ENCODE measurements at regions not wholly inside any gene's neighbourhood (a gene's known extent, or its start where the extent isn't known, plus 50 kb on each side); places are given as distances from the start of the nearest gene placed in this dataset.
"Not testable (repeated sequence)": the region's sequence is repeated elsewhere in the genome, so short reads cannot be mapped to it uniquely, and the experiment has no call there.

DNA sequence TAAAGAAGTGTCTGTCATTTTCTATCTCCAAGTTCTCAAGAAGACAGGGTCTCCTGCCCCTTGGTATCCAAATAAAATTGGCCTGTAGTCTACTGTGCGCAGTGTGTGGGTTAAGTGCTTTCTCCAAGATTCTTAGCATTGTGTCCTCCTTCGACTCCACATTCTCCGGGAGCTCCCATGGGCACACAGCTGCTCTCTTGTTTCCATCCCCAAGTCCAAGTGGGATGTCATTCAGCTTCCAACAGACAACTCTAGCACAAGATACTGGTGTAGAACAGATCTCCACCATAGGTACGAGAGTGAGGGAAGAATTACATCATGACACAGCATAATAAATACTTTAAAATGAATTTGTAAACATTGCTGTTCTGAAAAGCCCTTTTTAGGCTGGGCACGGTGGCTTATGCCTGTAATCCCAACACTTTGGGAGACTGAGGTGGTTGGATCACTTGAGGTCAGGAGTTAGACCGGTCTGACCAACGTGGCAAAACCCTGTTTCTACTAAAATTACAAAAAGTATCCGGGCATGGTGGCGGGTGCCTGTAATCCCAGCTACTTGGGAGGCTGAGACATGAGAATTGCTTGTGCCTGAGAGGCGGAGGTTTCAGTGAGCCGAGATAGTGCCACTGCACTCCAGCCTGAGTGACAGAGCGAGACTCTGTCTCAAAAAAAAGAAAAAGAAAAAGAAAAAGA is 196.2 kb downstream of the C9orf152 start:
- no peaks in the 10 kb centered on the region for H3K36me3 Mint-ChIP-seq (ENCODE audit: insufficient read depth, unreplicated experiment)
- no peak overlapping the region for H3K27ac Mint-ChIP-seq (ENCODE audit: unreplicated experiment)
- H3K27me3 Mint-ChIP-seq (ENCODE audit: unreplicated experiment): no peaks in the 10 kb centered on the region
- H3K4me3 Mint-ChIP-seq (ENCODE audit: low read depth, unreplicated experiment): no peak overlapping the region
- CTCF ChIA-PET: no interaction called here
- intact Hi-C loops (cut with micrococcal nuclease; ENCODE audit: unreplicated experiment): no loop called here
- no TSS peak for BruUV-seq (replicated peaks)
- no peak for DNase-seq
- TF ChIP-seq, protein P1, sequence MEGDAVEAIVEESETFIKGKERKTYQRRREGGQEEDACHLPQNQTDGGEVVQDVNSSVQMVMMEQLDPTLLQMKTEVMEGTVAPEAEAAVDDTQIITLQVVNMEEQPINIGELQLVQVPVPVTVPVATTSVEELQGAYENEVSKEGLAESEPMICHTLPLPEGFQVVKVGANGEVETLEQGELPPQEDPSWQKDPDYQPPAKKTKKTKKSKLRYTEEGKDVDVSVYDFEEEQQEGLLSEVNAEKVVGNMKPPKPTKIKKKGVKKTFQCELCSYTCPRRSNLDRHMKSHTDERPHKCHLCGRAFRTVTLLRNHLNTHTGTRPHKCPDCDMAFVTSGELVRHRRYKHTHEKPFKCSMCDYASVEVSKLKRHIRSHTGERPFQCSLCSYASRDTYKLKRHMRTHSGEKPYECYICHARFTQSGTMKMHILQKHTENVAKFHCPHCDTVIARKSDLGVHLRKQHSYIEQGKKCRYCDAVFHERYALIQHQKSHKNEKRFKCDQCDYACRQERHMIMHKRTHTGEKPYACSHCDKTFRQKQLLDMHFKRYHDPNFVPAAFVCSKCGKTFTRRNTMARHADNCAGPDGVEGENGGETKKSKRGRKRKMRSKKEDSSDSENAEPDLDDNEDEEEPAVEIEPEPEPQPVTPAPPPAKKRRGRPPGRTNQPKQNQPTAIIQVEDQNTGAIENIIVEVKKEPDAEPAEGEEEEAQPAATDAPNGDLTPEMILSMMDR (IDR thresholded peaks at IDR 0.05; ENCODE audit: unreplicated experiment): no peak
- no peaks in the 10 kb centered on the region for H3K9me3 Mint-ChIP-seq (ENCODE audit: low read depth, unreplicated experiment)
- no peaks in the 10 kb centered on the region for H3K4me1 Mint-ChIP-seq (ENCODE audit: low read depth, unreplicated experiment)

DNA sequence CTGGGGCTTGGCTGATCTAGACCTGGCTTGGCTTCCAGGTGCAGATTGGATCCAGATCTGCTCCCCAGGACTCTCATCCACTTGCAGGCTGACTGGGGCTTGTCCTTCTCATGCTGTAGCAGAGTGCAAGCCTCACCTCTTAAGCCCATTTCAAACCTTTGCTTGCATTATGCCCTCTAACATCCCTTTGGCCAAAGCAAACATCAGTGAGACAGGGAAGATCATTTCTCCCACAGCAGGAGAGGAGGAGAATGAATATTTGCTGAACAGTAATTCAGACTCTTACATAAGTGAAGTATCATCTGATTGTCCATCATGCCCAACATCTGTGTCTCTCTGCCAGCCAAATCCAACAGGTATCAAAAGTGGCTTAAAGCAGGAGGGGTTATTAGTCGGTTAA is 194.9 kb downstream of the C9orf152 start:
- TF ChIP-seq, protein P1 (IDR thresholded peaks at IDR 0.05; ENCODE audit: unreplicated experiment): no peak
- CTCF ChIA-PET: no interaction called here
- DNase-seq: no peak
- intact Hi-C loops (cut with micrococcal nuclease; ENCODE audit: unreplicated experiment): no loop called here
- Mint-ChIP-seq H3K27ac (ENCODE audit: unreplicated experiment) (no peak overlapping the region), H3K27me3 (ENCODE audit: unreplicated experiment) (no peaks in the 10 kb centered on the region), H3K4me1 (ENCODE audit: low read depth, unreplicated experiment) (no peaks in the 10 kb centered on the region), H3K36me3 (ENCODE audit: insufficient read depth, unreplicated experiment) (no peaks in the 10 kb centered on the region), H3K9me3 (ENCODE audit: low read depth, unreplicated experiment) (no peaks in the 10 kb centered on the region), H3K4me3 (ENCODE audit: low read depth, unreplicated experiment) (no peak overlapping the region)
- BruUV-seq (replicated peaks): no TSS peak

DNA sequence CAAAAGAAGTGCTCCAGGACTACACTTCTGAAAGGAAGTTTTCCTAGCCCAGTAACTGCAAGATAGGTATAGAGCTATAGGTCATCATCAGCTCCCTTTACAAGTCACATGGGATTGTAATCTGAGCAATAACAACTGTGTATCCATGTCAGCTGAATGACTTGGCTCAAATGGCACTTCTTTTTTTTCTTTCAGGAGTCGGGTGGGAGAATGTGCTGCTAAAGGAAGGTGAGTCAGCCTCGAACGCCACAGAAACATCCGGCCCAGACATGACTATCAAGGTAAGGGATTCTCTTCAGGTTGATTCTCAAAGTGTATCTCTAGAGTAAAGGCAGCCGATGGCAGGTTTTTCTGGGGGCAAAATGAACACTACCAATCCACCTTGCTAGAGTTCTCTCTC is 192.2 kb downstream of the C9orf152 start:
- BruUV-seq (replicated peaks): no TSS peak
- Mint-ChIP-seq H3K4me3 (ENCODE audit: low read depth, unreplicated experiment) (no peak overlapping the region), H3K36me3 (ENCODE audit: insufficient read depth, unreplicated experiment) (no peaks in the 10 kb centered on the region), H3K27me3 (ENCODE audit: unreplicated experiment) (no peaks in the 10 kb centered on the region), H3K4me1 (ENCODE audit: low read depth, unreplicated experiment) (no peaks in the 10 kb centered on the region), H3K9me3 (ENCODE audit: low read depth, unreplicated experiment) (no peaks in the 10 kb centered on the region), H3K27ac (ENCODE audit: unreplicated experiment) (no peak overlapping the region)
- CTCF ChIA-PET: interaction anchor here (0.6 to 0.9 kb wide), 2 partner anchors 10 to 1484 kb away, joined by 5 to 6 read pairs; no protein-coding TSS in a partner anchor
- TF ChIP-seq, protein P1 (IDR thresholded peaks at IDR 0.05; ENCODE audit: unreplicated experiment): no peak
- DNase-seq: no peak
- intact Hi-C loops (cut with micrococcal nuclease; ENCODE audit: unreplicated experiment): no loop called here

DNA sequence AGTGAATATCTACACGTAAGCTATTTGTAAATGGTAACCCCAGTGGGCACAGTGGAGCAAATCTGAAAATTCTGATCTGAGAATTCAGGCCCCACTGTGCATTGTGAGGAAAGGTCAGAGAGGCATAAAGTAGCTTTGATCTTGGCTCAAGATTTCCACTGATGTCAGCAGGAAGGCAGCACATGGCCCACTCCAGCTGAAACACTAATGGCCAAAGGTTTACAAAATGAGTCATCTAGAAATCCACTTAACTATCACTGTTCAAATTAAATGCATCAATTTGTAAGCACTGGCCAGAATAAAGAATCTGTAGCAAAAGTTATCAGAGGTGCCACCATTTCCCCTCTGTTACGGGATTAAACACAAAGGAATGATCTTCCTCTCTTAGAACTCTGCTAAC is 191.6 kb downstream of the C9orf152 start:
- no peak for DNase-seq
- no peaks in the 10 kb centered on the region for H3K27me3 Mint-ChIP-seq (ENCODE audit: unreplicated experiment)
- CTCF ChIA-PET: no interaction called here
- no peak overlapping the region for H3K27ac Mint-ChIP-seq (ENCODE audit: unreplicated experiment)
- no peaks in the 10 kb centered on the region for H3K4me1 Mint-ChIP-seq (ENCODE audit: low read depth, unreplicated experiment)
- intact Hi-C loops (cut with micrococcal nuclease; ENCODE audit: unreplicated experiment): no loop called here
- TF ChIP-seq, protein P1 (IDR thresholded peaks at IDR 0.05; ENCODE audit: unreplicated experiment): no peak
- H3K4me3 Mint-ChIP-seq (ENCODE audit: low read depth, unreplicated experiment): no peak overlapping the region
- H3K36me3 Mint-ChIP-seq (ENCODE audit: insufficient read depth, unreplicated experiment): no peaks in the 10 kb centered on the region
- no TSS peak for BruUV-seq (replicated peaks)
- no peaks in the 10 kb centered on the region for H3K9me3 Mint-ChIP-seq (ENCODE audit: low read depth, unreplicated experiment)

DNA sequence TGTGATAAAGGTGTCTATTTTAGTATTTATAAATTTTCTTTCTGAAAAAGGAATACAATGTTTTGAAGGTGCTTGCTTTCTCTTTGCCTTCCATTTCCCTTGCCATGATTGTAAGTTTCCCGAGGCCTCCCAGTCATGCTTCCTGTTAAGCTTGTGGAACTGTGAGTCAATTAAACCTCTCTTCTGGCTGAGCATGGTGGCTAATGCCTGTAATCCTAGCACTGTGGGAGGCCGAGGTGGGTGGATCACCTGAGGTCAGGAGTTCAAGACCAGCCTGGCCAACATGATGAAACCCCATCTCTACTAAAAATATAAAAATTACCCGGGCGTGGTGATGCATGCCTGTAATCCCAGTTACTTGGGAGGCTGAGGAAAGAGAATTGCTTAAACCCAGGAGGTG is 187.7 kb downstream of the C9orf152 start:
- CTCF ChIA-PET; H3K9me3 Mint-ChIP-seq (ENCODE audit: low read depth, unreplicated experiment); BruUV-seq (replicated peaks); H3K36me3 Mint-ChIP-seq (ENCODE audit: insufficient read depth, unreplicated experiment); H3K4me1 Mint-ChIP-seq (ENCODE audit: low read depth, unreplicated experiment); H3K4me3 Mint-ChIP-seq (ENCODE audit: low read depth, unreplicated experiment); DNase-seq; intact Hi-C loops (cut with micrococcal nuclease; ENCODE audit: unreplicated experiment); H3K27ac Mint-ChIP-seq (ENCODE audit: unreplicated experiment); H3K27me3 Mint-ChIP-seq (ENCODE audit: unreplicated experiment): not testable (repeated sequence)
